Stimulated activated CD4-positive, alpha-beta T cell treated with anti-CD3 and anti-CD28 coated beads, Interleukin-1b, Interleukin-23, amount 100 ng/mL, for 48 hours (primary cell): ENCODE measurements at regions not wholly inside any gene's neighbourhood (a gene's known extent, or its start where the extent isn't known, plus 50 kb on each side); places are given as distances from the start of the nearest gene placed in this dataset.
"Not testable (repeated sequence)": the region's sequence is repeated elsewhere in the genome, so short reads cannot be mapped to it uniquely, and the experiment has no call there.

Source experiments
- DNase-seq: peaks from one replicate; pipeline ENCODE4 v3.0.0-alpha.2; 2020

DNA sequence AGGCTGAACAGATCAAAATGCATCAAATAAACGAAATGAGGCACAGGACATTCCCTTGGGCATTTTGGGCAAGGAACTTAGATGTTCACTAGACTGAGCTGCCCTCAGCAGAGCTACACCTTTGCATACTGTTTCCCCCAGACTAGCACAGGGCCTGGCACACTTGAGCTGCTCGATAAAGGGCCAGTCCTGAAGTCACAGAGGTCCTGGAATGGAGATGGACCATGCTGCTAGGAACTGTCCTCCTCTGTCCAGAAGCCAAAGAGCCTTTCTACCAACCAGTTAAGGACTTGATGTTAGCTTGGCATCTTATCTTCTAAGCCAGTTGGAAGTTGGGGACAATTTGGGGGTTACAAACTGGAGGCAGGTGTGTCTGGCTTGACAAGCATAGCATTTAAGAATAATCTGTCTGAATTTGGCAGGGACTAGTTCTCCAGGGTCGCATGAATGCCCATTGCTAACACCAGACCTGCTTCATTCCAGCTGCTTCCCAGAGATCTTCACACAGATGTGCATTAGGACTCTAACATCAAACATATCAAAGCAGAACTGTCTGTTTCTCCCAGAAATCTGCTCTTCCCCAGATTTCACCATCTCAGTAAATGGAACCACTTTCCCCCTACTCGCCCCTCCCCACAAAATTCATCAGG is 152.2 kb upstream of the PDE1C start:
- DNase-seq: no peak

DNA sequence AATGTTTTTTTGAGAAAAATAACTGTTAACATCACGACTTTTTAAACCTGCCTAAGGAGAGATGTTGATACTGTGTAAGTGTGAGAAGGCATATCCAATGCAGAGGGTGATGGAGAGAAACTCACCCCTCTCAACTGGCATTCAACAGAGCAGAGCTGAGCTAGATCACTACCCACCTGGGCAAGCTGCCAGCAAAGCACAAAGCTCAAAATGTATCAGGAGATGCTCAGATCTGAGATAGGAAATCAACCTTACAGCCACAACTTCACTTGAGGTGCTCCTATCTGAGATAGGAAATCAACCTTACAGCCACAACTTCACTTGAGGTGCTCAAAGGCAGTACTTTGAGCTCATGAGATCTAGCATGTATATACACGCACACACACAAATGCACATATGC is 151.5 kb upstream of the PDE1C start:
- DNase-seq: no peak

DNA sequence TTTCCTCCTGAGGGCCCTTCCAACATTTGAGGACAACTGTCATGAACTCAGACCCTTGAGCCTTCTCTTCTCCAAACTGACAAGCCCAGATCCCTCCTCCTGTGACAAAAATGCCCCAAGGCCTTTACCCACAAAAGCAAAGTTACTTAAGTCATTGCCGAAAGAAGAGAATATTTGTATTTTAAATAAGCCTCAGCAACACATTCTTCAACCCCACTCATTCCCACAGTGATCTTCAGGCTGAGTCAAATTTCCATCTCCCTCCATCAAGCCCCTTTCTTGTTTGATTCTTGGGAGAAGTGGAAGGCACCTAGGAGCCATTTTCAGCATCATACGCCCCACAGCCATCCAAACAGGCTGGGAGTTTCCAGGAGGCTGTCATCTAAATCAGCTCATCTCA is 150.8 kb upstream of the PDE1C start:
- DNase-seq: no peak

DNA sequence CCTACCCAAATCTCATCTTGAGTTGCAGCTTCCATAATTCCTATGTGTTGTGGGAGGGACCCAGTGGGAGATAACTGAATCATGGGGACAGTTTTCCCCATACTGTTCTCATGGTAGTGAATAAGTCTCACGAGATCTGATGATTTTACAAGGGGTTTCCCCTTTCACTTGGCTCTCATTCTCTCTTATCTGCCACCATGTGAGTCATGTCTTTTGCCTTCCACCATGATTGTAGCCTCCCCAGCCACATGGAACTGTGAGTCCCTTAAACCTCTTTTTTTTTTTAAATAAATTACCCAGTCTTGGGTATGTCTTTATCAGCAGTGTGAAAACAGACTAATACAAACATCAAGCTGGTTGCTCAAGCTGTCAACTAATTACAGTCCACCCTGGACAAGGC is 149.6 kb upstream of the PDE1C start:
- not testable (repeated sequence) for DNase-seq

GRCh38 chr7:32219416-32219815 is 149.2 kb upstream of the PDE1C start:
- no peak for DNase-seq

DNA sequence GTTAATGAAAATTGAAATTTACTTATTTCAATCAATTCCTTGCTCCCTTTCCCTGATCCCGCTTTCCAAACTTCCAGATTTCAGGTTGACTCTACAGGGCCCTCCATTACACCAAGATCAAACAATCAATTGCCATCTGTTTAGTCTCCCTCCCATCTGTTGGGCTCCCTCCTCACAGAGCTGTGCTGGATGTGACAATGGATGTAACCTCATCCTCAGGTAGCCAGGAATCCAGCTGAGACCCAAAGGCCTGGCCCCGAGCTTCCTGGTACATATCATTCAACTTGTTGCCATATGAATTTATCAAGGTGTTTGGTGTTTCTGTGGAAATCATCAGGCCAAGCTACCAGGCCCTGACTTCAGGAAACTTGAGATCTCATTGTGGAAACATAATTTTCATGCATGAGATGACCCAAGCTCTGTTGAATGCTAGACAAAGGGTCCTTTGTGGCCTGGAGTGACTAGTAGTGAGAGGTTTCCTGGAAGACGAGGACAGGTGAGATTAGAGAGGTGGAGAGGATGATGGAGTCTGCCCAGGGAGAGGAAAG is 148.6 kb upstream of the PDE1C start:
- no peak for DNase-seq

DNA sequence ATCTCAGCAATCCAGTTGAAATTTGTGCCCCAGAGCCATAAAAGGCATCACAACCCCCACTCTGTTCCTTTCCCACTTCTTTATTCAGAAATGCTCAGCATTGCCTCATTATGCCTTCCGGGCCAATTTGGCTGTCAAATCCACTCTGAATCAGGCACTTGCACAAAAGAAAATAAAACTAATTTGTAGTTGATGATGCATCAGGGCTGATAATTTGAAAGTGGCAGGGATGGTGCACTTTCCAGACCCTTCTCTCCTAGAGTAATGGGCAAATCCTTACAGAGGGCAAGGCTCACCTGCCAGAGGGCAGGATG is 147.9 kb upstream of the PDE1C start:
- no peak for DNase-seq

GRCh38 chr7:32217341-32218153 is 147.3 kb upstream of the PDE1C start:
- DNase-seq: no peak

- no peak for DNase-seq
These were observed 146.6 kb upstream of the PDE1C start for GRCh38 chr7:32216759-32217158.

DNA sequence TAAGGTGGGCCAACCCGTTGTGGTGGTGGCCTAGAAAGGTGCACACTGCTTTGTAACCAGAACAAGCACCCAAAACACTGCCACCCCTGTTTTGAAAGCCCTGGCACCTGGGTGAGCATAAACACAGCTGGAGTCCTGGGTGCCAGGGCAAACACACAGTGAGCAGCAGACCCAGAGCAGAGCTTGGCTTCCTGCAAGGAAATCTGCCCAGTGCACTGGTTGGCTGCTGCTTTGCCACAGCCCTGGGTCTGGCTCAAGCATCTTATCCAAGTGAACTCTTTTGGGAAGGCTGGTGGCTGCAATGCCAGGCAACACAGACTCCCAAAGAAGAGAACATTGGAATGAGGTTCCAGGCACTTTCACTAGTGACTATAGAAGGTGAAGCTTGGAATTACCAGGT is 145.5 kb upstream of the PDE1C start:
- DNase-seq: no peak

- DNase-seq: no peak
These were observed 144.7 kb upstream of the PDE1C start for GRCh38 chr7:32214913-32215312.

GRCh38 chr7:32212321-32212720 is 142.1 kb upstream of the PDE1C start:
- no peak for DNase-seq

DNA sequence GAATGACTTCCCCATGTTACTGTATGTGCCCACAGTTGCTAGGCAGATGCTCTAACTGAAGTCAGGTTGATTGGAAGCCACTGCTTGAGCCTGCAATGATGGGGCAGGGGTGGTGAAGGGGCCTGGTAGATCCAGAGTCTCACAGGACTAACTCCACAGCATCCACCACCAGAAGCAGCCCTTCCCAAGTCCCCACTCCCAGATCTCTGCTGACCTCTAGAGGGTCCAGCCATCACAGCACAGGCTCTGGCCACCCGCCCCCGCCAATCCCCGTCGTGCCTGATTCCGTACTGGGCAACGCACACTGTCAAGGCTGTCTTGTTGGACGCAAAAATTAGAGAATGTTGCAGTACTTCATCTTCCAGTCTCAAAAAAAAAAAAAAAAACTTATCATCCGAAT is 136.8 kb upstream of the PDE1C start:
- DNase-seq: no peak

DNA sequence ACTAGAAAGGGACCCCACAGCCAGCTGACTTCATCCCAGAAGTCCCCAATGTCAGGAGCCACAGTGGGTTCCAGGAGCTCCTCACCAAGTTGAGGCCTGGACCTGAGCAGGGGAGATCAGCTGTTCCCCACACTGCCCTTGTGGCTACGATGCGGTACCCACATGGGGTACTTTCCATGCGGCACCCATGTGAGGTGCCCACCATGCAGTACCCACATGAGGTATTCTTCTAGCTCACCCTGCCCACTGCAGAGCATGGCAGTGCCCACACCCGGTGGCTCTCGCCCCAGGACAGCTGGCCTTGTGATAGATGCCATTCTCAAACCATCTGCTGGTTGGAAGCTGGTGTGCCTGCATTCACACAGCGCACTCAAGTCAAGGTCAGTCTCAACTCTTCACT is 136.3 kb upstream of the PDE1C start:
- DNase-seq: no peak

DNA sequence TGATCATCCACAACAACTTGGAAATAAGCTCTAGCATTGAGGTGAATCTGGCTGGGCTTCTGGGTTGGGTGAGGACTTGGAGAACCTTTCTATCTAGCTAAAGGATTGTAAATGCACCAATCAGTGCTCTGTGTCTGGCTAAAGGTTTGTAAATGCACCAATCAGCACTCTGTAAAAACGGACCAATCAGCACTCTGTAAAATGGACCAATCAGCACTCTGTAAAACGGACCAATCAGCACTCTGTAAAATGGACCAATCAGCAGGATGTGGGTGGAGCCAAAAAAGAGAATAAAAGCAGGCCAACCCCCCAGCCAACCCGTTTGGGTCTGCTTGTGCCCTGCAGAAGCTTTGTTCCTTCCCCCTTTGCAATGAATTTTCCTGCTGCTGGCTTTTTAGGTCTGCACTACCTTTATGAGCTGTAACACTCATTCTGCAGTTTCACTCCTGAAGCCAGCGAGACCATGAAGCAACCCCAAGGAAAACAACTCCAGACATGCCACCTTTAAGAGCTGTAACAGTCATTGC is 135.2 kb upstream of the PDE1C start:
- DNase-seq: not testable (repeated sequence)

DNA sequence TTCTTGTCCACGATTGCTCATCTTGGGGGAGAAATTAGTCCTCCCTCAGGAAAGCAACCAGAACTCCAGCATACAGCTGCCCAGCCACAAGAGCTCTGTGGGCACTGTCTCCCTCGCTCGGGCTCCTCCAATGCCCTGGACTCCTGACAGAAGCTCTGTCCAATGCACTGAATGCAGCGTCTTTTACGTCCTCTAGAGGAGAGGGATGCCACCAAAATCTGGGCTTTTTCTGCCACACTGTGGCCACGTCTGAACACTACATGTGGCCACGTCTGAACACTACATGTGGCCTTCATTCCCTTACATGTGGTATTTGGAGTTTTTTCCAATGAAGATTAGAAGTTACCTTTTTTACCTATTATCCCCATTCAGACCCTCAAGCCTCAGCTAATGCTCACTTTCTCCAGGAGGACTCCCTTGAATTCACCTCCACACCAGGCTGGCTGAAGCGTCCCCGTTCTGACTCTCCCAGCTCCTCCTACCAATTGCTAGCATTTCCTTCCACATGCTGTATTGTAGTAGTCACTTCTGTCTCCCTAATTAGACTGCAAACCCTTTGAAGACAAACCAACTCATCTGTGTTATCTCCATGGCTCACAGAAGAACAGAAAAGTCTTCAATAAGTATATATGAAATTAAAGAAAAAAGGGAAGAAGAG is 134.3 kb upstream of the PDE1C start:
- no peak for DNase-seq

DNA sequence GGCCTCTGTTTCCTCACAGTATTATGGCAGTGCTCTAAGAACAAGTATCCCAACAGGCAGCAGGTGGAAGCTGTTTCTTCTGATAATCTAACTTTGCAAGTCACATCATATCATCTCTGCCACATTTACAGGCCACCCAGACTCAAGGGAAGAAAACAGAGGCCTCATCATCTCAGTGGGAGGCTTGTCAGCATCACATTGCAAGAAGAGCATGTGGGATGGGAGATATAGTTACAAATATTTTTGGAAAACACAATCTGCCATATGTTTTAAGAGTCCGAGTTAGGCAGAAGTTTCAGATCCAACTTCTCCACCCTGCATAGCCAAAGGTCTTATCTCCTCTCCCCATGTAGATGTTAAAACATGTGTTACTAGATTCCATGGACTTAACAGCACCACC is 130.4 kb upstream of the PDE1C start:
- no peak for DNase-seq

DNA sequence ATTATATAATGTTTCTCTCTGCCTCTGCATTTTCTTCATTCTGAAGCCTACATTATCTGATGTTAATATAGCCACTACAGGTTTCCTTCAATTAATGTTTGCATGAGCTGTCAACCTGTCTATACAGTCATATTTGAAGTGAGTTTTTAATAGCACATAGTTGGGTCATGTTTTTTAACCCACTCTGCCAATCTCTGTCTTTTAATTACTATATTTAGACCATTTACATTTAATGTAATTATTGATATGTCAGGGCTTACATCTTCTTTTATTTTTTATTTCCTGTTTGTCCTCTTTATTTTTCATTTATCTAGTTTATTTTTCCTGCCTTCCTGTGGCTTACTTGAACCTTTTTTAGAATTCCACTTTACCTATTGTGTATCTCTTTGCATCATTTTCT is 124.3 kb upstream of the PDE1C start:
- no peak for DNase-seq

DNA sequence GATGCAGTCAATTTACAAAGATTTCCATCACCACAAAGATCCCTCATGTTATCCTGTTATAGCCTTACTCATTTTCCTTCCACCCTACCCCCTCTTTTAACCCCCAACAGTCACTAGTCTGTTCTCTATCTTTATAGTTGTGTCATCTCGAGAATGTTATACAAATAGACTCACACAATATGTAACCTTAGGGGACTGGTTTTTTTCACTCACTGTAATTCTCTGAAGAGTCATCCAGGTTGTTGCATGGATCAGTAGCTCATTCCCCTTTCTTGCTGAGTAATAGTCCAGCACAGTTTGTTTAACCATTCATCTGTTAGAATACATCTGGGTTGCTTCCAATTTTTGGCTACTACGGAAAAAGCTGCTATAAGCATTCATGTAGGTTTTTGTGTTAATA is 121.1 kb upstream of the PDE1C start:
- no peak for DNase-seq

- no peak for DNase-seq
These were observed 109.4 kb upstream of the PDE1C start for GRCh38 chr7:32179567-32179966.

DNA sequence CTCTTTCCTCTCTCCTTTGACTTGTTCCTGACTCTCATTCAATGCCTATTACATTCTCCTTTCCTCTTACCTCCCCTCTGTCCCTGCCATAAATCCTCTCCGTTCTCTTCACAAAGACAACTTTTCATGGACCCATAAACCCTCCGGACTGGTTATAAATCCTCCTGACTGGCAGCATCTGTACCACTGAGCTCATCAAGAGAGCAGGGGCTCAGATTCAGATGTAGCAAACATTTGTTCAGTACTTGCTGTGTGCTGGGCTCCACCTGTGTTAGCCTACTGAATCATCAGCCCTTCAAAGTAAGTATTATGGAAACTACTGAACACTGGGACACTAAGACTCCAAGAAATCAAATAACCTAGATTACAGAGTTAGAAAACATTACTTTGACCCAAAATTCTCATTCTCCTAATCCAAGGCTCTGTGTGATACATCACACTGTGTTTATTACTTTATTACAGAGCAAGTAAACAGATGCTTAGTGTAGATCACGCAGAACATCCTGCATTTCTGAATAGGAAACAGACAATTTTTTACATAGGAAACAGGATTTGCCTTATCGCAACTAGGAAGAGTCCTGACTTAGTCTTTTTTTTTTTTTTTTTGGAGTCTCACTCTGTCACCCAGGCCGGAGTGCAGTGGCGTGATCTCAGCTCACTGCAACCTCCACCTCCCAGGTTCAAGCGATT is 108.6 kb upstream of the PDE1C start:
- no peak for DNase-seq

GRCh38 chr7:32177232-32177631 is 107.0 kb upstream of the PDE1C start:
- DNase-seq: no peak

DNA sequence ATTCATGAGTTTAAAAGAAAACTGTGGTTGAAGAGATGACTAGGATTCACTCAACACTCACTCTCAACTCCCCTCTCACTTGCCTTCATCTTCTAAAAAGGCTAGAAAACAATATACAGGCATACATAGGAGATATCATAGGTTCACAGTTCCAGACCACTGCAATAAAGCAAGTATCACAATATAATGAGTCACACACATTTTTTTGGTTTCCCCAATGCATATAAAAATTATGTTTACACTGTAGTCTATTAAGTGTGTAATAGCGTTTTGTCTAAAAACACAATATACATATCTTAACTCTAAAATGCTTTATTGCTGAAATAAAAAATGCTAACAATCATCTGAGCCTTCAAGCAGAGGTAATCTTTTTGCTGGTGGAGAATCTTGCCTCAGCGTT is 104.9 kb upstream of the PDE1C start:
- no peak for DNase-seq
